H1 (cell line): ENCODE measurements at regions not wholly inside any gene's neighbourhood (a gene's known extent, or its start where the extent isn't known, plus 50 kb on each side); places are given as distances from the start of the nearest gene placed in this dataset.
A peak's percentile ranks its signal among the peaks of the same experiment; 100 is the strongest.

Experiments
- CTCF ChIA-PET: fragments of 300-600 bp; sonication (Branson Sonifier 250); formaldehyde crosslinking; loops from one replicate; lab custom pipeline; 2021; ENCODE audit not compliant: partially characterized antibody; lab: Charles Lee
- POLR2A ChIA-PET: fragments of 300-600 bp; sonication (Branson Sonifier 250); formaldehyde crosslinking; loops from one replicate; lab custom pipeline; 2021; ENCODE audit warnings: inconsistent platforms; ENCODE audit not compliant: partially characterized antibody; lab: Charles Lee
- DNase-seq, 2 experiments: peaks; one replicate each; pipeline versions ENCODE4 v3.0.0 to v3.0.0-alpha.2; 2010 to 2022; ENCODE audit warnings: low spot score in 2 of 2, low read depth in 1 of 2, mixed read lengths in 1 of 2
- FAIRE-seq: peaks from 2 replicates; lab custom pipeline; 2011; peaks lifted over from hg19 to GRCh38; lab: Jason Lieb, UNC
- H2AFZ ChIP-seq: 2 replicates; pipeline ENCODE4 v1.8.1; 2012; ENCODE audit warnings: low read length, inconsistent platforms
- H2AK5ac ChIP-seq: 2 replicates; pipeline ENCODE4 v1.6.1; 2013; ENCODE audit warnings: low read depth, low read length
- H2BK120ac ChIP-seq: replicated peaks from 2 replicates; pipeline ENCODE3; 2013; ENCODE audit warnings: low read depth, low read length, inconsistent platforms
- H2BK12ac ChIP-seq: 2 replicates; pipeline ENCODE4 v1.6.1; 2013; ENCODE audit warnings: low read depth, low read length
- H2BK15ac ChIP-seq: 2 replicates; pipeline ENCODE4 v1.6.1; 2013; ENCODE audit warnings: low read length
- H2BK20ac ChIP-seq: 2 replicates; pipeline ENCODE4 v1.6.1; 2013; ENCODE audit warnings: low read length
- H2BK5ac ChIP-seq: 2 replicates; pipeline ENCODE4 v1.6.1; 2013; ENCODE audit warnings: low read depth, low read length
- H3K14ac ChIP-seq: 2 replicates; pipeline ENCODE4 v1.6.1; 2013; ENCODE audit warnings: inconsistent platforms; ENCODE audit not compliant: insufficient read length
- H3K18ac ChIP-seq: 2 replicates; pipeline ENCODE4 v1.6.1; 2013; ENCODE audit warnings: low read length; ENCODE audit errors: extremely low read depth
- H3K23ac ChIP-seq: 2 replicates; pipeline ENCODE4 v1.6.1; 2013; ENCODE audit warnings: inconsistent platforms; ENCODE audit not compliant: insufficient read length
- H3K23me2 ChIP-seq: 2 replicates; pipeline ENCODE4 v1.6.1; 2013; ENCODE audit warnings: low read depth, low read length
- H3K27ac ChIP-seq: 2 replicates; pipeline ENCODE4 v1.6.1; 2011; ENCODE audit warnings: low read depth, low read length, inconsistent platforms
- H3K27me3 ChIP-seq, 4 experiments: replicated peaks in 1 of 4; 1 replicate in 1 of 4; 2 replicates in 3 of 4; pipeline versions ENCODE4 v1.6.1 to v1.8.1; 2011 to 2013; ENCODE audit warnings: low read length in 3 of 4, mild to moderate bottlenecking in 3 of 4, inconsistent platforms in 2 of 4, mixed read lengths in 2 of 4, moderate library complexity in 1 of 4; ENCODE audit not compliant: control insufficient read depth in 3 of 4, insufficient read depth in 3 of 4; ENCODE audit errors: extremely low read depth in 1 of 4
- H3K36me3 ChIP-seq, 4 experiments: 2 replicates each; pipeline versions ENCODE4 v1.6.1 to v1.8.1; 2011 to 2013; ENCODE audit warnings: mild to moderate bottlenecking in 4 of 4, low read length in 3 of 4, moderate library complexity in 2 of 4, control low read depth in 1 of 4, inconsistent platforms in 1 of 4; ENCODE audit not compliant: insufficient read depth in 4 of 4, control insufficient read depth in 2 of 4
- H3K4ac ChIP-seq: replicated peaks from 2 replicates; pipeline ENCODE3; 2013; ENCODE audit warnings: low read length, low read depth, mixed read lengths, inconsistent platforms; ENCODE audit not compliant: insufficient read length
- H3K4me1 ChIP-seq, 4 experiments: replicated peaks in 1 of 4; 1 replicate in 1 of 4; 2 replicates in 3 of 4; pipeline versions ENCODE4 v1.6.1 to v1.8.1; 2011 to 2013; ENCODE audit warnings: low read length in 3 of 4, inconsistent platforms in 2 of 4, mixed read lengths in 1 of 4; ENCODE audit not compliant: insufficient read depth in 4 of 4, control insufficient read depth in 3 of 4
- H3K4me2 ChIP-seq, 2 experiments: 2 replicates each; pipeline versions ENCODE4 v1.6.1 to v1.8.1; 2011 to 2013; ENCODE audit warnings: low read depth in 2 of 2, low read length in 2 of 2, control low read depth in 1 of 2, inconsistent platforms in 1 of 2, mild to moderate bottlenecking in 1 of 2; ENCODE audit not compliant: insufficient read depth in 1 of 2
- H3K4me3 ChIP-seq, 4 experiments: fragments of 200-600, 300-600 bp in 1 of 4; sonication (generic), shearing (Covaris generic), sonication (Bioruptor Twin) in 1 of 4; 2 replicates each; pipeline versions ENCODE4 v1.5.1 to v1.8.1; 2011 to 2016; ENCODE audit warnings: low read length in 4 of 4, low read depth in 3 of 4, control low read depth in 2 of 4, inconsistent platforms in 2 of 4, mild to moderate bottlenecking in 2 of 4, mixed read lengths in 1 of 4, moderate library complexity in 1 of 4; ENCODE audit not compliant: insufficient read depth in 2 of 4; ENCODE audit errors: extremely low read depth in 1 of 4
- H3K56ac ChIP-seq: replicated peaks from 2 replicates; pipeline ENCODE3; 2013; ENCODE audit warnings: low read depth, mild to moderate bottlenecking, mixed read lengths, low read length, inconsistent platforms; ENCODE audit not compliant: insufficient read length
- H3K79me1 ChIP-seq: 2 replicates; pipeline ENCODE4 v1.6.1; 2013; ENCODE audit warnings: low read depth, low read length, control low read depth
- H3K79me2 ChIP-seq, 2 experiments: 2 replicates each; pipeline versions ENCODE4 v1.6.1 to v1.8.1; 2012 to 2013; ENCODE audit warnings: low read length in 2 of 2, mild to moderate bottlenecking in 2 of 2, inconsistent platforms in 1 of 2; ENCODE audit not compliant: insufficient read depth in 2 of 2, control insufficient read depth in 1 of 2
- H3K9ac ChIP-seq, 4 experiments: replicated peaks in 1 of 4; 1 replicate in 1 of 4; 2 replicates in 3 of 4; pipeline versions ENCODE4 v1.6.1 to v1.8.1; 2011 to 2013; ENCODE audit warnings: low read depth in 3 of 4, low read length in 3 of 4, control low read depth in 2 of 4, mild to moderate bottlenecking in 2 of 4, moderate library complexity in 2 of 4, inconsistent platforms in 1 of 4; ENCODE audit errors: extremely low read depth in 1 of 4
- H3K9me3 ChIP-seq, 2 experiments: 2 replicates each; pipeline versions ENCODE4 v1.6.1 to v1.8.1; 2012 to 2013; ENCODE audit warnings: mild to moderate bottlenecking in 2 of 2, moderate library complexity in 2 of 2, control low read depth in 1 of 2, inconsistent platforms in 1 of 2, low read depth in 1 of 2, low read length in 1 of 2, mixed read lengths in 1 of 2; ENCODE audit not compliant: insufficient read depth in 2 of 2
- H4K20me1 ChIP-seq, 2 experiments: replicated peaks in 1 of 2; 2 replicates each; pipeline versions ENCODE3 to v1.8.1; 2011 to 2013; ENCODE audit warnings: inconsistent platforms in 2 of 2, low read length in 2 of 2, mild to moderate bottlenecking in 1 of 2; ENCODE audit not compliant: insufficient read depth in 2 of 2, control insufficient read depth in 1 of 2
- H4K5ac ChIP-seq: 2 replicates; pipeline ENCODE4 v1.6.1; 2013; ENCODE audit warnings: low read length, low read depth, mixed read lengths, inconsistent platforms; ENCODE audit not compliant: insufficient read length
- H4K8ac ChIP-seq: 2 replicates; pipeline ENCODE4 v1.8.0; 2013; ENCODE audit warnings: mild to moderate bottlenecking, moderate library complexity, low read length, inconsistent platforms; ENCODE audit not compliant: insufficient read depth; ENCODE audit errors: extremely low read depth
- H4K91ac ChIP-seq: replicated peaks from 2 replicates; pipeline ENCODE3; 2013; ENCODE audit warnings: low read length, mixed read lengths, inconsistent platforms; ENCODE audit not compliant: insufficient read length
- BRCA1 ChIP-seq: IDR thresholded peaks from 2 replicates; pipeline ENCODE4 v1.6.1; 2012; ENCODE audit warnings: low read depth, low read length, improper control_type of control experiment
- JUN ChIP-seq: IDR thresholded peaks from 2 replicates; pipeline ENCODE4 v1.6.1; 2011; ENCODE audit warnings: low read depth, mild to moderate bottlenecking, improper control_type of control experiment, low read length
- JUND ChIP-seq: IDR thresholded peaks from 2 replicates; pipeline ENCODE4 v1.6.1; 2011; ENCODE audit warnings: mild to moderate bottlenecking, improper control_type of control experiment, low read length
- KDM4A ChIP-seq: IDR thresholded peaks from one replicate; pipeline ENCODE4 v1.7.1; 2012; ENCODE audit warnings: low read depth, mild to moderate bottlenecking, moderate library complexity, low read length, inconsistent platforms; ENCODE audit not compliant: severe bottlenecking
- KDM5A ChIP-seq: fragments of 200-600 bp; IDR thresholded peaks from 2 replicates; pipeline ENCODE4 v1.7.1; 2012; ENCODE audit warnings: mild to moderate bottlenecking, low read length, inconsistent platforms, mixed read lengths
- PHF8 ChIP-seq: fragments of 200-600 bp; sonication (generic); conservative IDR thresholded peaks from 2 replicates; pipeline ENCODE4 v1.7.1; 2012; ENCODE audit warnings: low read depth, mild to moderate bottlenecking, inconsistent platforms, low read length, moderate library complexity
- RFX5 ChIP-seq: IDR thresholded peaks from 2 replicates; pipeline ENCODE4 v1.6.1; 2011; ENCODE audit warnings: low read depth, low read length, improper control_type of control experiment, borderline replicate concordance
- SIRT6 ChIP-seq: IDR thresholded peaks from one replicate; pipeline ENCODE4 v1.7.1; 2012; ENCODE audit warnings: low read length, inconsistent platforms
- SP4 ChIP-seq: IDR thresholded peaks from 2 replicates; pipeline ENCODE4 v1.6.1; 2012; ENCODE audit warnings: low read length, inconsistent platforms
- ZNF274 ChIP-seq: IDR thresholded peaks from 2 replicates; pipeline ENCODE4 v1.7.0; 2012; ENCODE audit warnings: low read length, borderline replicate concordance; ENCODE audit errors: extremely low read depth
- WGBS, 2 experiments: shearing (Covaris generic) in 1 of 2; methylation state at CpG; one replicate each; pipeline versions ENCODE4 v1.1.6 to v1.1.7; 2013 to 2015; ENCODE audit warnings: low lambda C conversion rate in 2 of 2, mixed read lengths in 2 of 2, inconsistent platforms in 1 of 2, low coverage in 1 of 2, missing lambda C conversion rate in 1 of 2; ENCODE audit not compliant: insufficient replicate concordance in 2 of 2, insufficient coverage in 1 of 2, insufficient read length in 1 of 2; ENCODE audit errors: extremely low coverage in 1 of 2, missing lambda C conversion rate in 1 of 2; 5-methylcytosine and 5-hydroxymethylcytosine counted together

DNA sequence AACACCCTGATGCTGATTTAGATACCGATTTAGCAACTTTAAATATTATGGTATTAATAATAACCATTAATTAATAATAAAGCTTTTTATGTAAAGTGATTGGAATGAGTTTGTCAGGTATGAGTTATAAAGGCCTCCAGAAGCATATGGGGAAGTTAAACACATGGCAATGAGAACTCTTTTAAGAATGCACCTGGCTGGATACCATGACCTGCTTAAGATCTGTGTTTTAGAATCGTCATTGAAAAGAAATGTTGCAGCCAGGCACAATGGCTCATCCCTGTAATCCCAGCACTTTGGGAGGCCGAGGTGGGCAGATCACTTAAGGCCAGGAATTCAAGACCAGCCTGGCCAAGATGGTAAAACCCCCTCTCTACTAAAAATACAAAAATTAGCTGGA, 197.5 kb downstream of the SOX4 start:
- Histone ChIP-seq H4K8ac (no peak overlapping the region), H2BK15ac (no peak overlapping the region), H3K4ac (no peak overlapping the region), H3K4me2 (no peak overlapping the region), H2BK20ac (no peak overlapping the region), H2AK5ac (no peak overlapping the region), H2BK120ac (no peak overlapping the region), H3K18ac (no peak overlapping the region), H3K23me2 (no peaks in the 10 kb centered on the region), H2AFZ (no peak overlapping the region), H4K91ac (no peak overlapping the region), H3K4me3 (no peak overlapping the region), H4K5ac (no peak overlapping the region), H3K14ac (no peak overlapping the region), H3K79me2 (peaks cover 0 to 67% of the 10 kb centered on the region in 2 experiments; a peak in 3 of 4 replicates), H3K56ac (no peak overlapping the region), H3K9ac (no peak overlapping the region), H3K27me3 (no peaks in the 10 kb centered on the region), H3K23ac (no peak overlapping the region), H3K9me3 (no peaks in the 10 kb centered on the region), H3K27ac (no peak overlapping the region), H3K79me1 (0 out of 2 replicates have a peak, but pooled peaks cover 3% of the 10 kb centered on the region), H4K20me1 (no peaks in the 10 kb centered on the region), H3K36me3 (peaks cover 2 to 11% (median 4%) of the 10 kb centered on the region in 4 experiments; a peak in 5 of 8 replicates), H2BK12ac (no peak overlapping the region), H2BK5ac (no peak overlapping the region), H3K4me1 (no peaks in the 10 kb centered on the region)
- WGBS, 2 experiments, result 85% methylated on average over 3 of the region's 3 CpGs; no CpG with 5 or more reads in 1 of the 2 experiments
- ChIA-PET POLR2A (interaction anchor here (0.8 kb wide), 1 partner anchor 17 kb away, joined by 3 read pairs; no protein-coding TSS in a partner anchor), CTCF (interaction anchor here (0.6 kb wide), 1 partner anchor 44 kb away, joined by 3 read pairs; no protein-coding TSS in a partner anchor)
- TF ChIP-seq KDM5A, result no peak
- TF ChIP-seq JUND, result no peak
- TF ChIP-seq SIRT6, result no peak
- TF ChIP-seq RFX5, result no peak
- no peak for TF ChIP-seq ZNF274
- TF ChIP-seq PHF8, result no peak
- TF ChIP-seq SP4, result no peak
- no peak for TF ChIP-seq BRCA1
- no peak for TF ChIP-seq KDM4A
- no peak for TF ChIP-seq JUN
- DNase-seq, result peak in 1 of 2 experiments; percentile 6
- no peak for FAIRE-seq
